AG09309 (cell line): ENCODE measurements at regions not wholly inside any gene's neighbourhood (a gene's known extent, or its start where the extent isn't known, plus 50 kb on each side); places are given as distances from the start of the nearest gene placed in this dataset.
"Not testable (repeated sequence)": the region's sequence is repeated elsewhere in the genome, so short reads cannot be mapped to it uniquely, and the experiment has no call there.

ENCODE experiments used
- DNase-seq: peaks from one replicate; pipeline ENCODE4 v3.0.0-alpha.2; 2010; ENCODE audit warnings: low read depth
- H3K4me3 ChIP-seq: 2 replicates; pipeline ENCODE4 v1.5.1; 2011; ENCODE audit warnings: mild to moderate bottlenecking, low read depth, low read length, moderate library complexity; ENCODE audit not compliant: control insufficient read depth
- TF ChIP-seq, protein P1 (sequence below): IDR thresholded peaks from 2 replicates; pipeline ENCODE4 v1.5.1; 2011; ENCODE audit warnings: mild to moderate bottlenecking, low read depth, low read length, inconsistent platforms; ENCODE audit not compliant: insufficient read depth, control insufficient read depth; ENCODE audit errors: missing control alignments

DNA sequence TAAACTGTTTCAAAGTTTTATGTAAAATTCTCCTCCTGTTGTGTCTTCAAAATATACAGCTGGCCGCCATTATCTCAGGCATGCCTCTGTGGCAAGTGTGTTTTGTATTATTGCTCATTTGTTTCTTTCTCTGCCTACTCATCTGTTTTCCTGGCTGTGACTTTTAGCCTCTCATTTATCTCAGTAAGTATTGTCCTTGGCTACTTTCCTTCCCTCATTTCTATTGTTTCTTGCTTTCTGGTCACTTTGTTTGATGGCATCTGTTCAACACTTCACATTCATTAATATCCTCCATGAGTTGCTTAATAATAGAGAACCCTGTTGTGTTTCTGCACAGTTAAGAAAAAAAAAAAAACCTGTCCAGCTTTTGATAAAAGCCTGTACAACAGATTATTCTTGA is 869.4 kb downstream of the PCDH17 start:
- DNase-seq: no peak
- TF ChIP-seq, protein P1, sequence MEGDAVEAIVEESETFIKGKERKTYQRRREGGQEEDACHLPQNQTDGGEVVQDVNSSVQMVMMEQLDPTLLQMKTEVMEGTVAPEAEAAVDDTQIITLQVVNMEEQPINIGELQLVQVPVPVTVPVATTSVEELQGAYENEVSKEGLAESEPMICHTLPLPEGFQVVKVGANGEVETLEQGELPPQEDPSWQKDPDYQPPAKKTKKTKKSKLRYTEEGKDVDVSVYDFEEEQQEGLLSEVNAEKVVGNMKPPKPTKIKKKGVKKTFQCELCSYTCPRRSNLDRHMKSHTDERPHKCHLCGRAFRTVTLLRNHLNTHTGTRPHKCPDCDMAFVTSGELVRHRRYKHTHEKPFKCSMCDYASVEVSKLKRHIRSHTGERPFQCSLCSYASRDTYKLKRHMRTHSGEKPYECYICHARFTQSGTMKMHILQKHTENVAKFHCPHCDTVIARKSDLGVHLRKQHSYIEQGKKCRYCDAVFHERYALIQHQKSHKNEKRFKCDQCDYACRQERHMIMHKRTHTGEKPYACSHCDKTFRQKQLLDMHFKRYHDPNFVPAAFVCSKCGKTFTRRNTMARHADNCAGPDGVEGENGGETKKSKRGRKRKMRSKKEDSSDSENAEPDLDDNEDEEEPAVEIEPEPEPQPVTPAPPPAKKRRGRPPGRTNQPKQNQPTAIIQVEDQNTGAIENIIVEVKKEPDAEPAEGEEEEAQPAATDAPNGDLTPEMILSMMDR: no peak
- H3K4me3 ChIP-seq: no peak overlapping the region

GRCh38 chr13:58504202-58504700 is 872.7 kb downstream of the PCDH17 start:
- DNase-seq, H3K4me3 ChIP-seq: not testable (repeated sequence)

GRCh38 chr13:58505262-58505920 is 873.8 kb downstream of the PCDH17 start:
- not testable (repeated sequence) for H3K4me3 ChIP-seq, DNase-seq

GRCh38 chr13:58528351-58528750 is 896.8 kb downstream of the PCDH17 start:
- TF ChIP-seq, protein P1: no peak
- no peak overlapping the region for H3K4me3 ChIP-seq
- DNase-seq: no peak

- no peak for DNase-seq
- no peak overlapping the region for H3K4me3 ChIP-seq
- TF ChIP-seq, protein P1: no peak
Observed at GRCh38 chr13:58531614-58532013, 900.1 kb downstream of the PCDH17 start.

GRCh38 chr13:58542530-58542929 is 911.0 kb downstream of the PCDH17 start:
- H3K4me3 ChIP-seq: no peak overlapping the region
- TF ChIP-seq, protein P1: no peak

GRCh38 chr13:58547419-58547818 is 915.9 kb downstream of the PCDH17 start:
- H3K4me3 ChIP-seq: no peak overlapping the region
- no peak for DNase-seq
- TF ChIP-seq, protein P1: no peak

More at GRCh38 chr13:58542530-58542929, 911.0 kb downstream of the PCDH17 start:
- no peak for DNase-seq

DNA sequence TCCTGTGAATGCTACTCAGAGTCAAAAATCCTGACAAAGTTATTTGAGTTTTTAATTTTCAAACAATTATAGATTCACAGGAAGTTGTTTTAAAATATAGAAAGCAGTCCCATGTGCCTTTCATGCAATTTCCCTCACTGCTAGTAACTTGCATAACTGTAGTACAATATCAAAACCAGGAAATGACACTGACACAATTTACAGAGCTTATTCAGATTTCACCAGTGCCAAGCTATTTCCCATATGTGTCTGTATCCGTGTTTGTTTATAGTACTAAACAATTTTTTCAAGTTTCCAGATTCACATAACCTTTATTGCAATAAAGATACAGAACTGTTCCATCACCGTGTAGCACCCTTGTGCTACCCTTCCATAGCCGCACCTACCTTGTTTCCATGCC is 934.6 kb downstream of the PCDH17 start:
- no peak for DNase-seq
- TF ChIP-seq, protein P1: no peak
- no peak overlapping the region for H3K4me3 ChIP-seq
